ENCODE measurements at regions not wholly inside any gene's neighbourhood (a gene's known extent, or its start where the extent isn't known, plus 50 kb on each side); places are given as distances from the start of the nearest gene placed in this dataset.
A peak's percentile ranks its signal among the peaks of the same experiment; 100 is the strongest.
"Not testable (repeated sequence)": the region's sequence is repeated elsewhere in the genome, so short reads cannot be mapped to it uniquely, and the experiment has no call there.

DNA sequence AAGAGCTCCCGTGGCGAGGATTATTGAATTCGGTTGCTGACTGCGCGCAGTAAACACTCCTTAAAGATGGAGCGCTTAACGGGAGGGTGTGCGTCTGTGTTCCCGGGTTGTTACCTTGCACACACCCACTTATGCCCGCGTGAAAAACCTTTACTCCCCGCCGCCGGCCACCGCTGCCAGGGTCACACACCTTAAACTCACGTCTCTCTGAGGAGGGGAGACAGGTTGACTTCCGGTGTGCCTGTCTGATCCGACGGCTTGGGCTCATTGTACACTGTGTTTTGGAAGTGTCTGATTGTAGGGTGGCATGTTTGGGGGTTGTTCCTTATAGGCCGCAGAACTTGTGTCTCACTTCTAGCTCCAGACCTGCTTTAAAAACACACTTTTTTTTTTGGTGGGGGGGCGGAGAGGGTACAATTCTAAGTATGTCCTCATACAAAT, 66.8 kb downstream of the KPNA2 start:
- no peaks in the 10 kb centered on the region for H3K36me3 ChIP-seq
- H3K4me1 ChIP-seq, result peaks cover 29% of the 10 kb centered on the region
- DNase-seq (ENCODE audit: low spot score in 2 of 2), result no peak
- no peaks in the 10 kb centered on the region for H3K9me3 ChIP-seq
- no peak for TF ChIP-seq POLR2A (IDR thresholded peaks at IDR 0.05)
- TF ChIP-seq CTCF (IDR thresholded peaks at IDR 0.05), result no peak
- TF ChIP-seq POLR2AphosphoS5 (IDR thresholded peaks at IDR 0.05), result no peak
- TF ChIP-seq EP300 (IDR thresholded peaks at IDR 0.05), result no peak
- H3K4me3 ChIP-seq, result peak overlapping the region; percentile 88
- peak overlapping the region; percentile 89 for H3K27ac ChIP-seq
- 2% methylated on average over 21 of the region's 21 CpGs for WGBS
- no peaks in the 10 kb centered on the region for H3K27me3 ChIP-seq

DNA sequence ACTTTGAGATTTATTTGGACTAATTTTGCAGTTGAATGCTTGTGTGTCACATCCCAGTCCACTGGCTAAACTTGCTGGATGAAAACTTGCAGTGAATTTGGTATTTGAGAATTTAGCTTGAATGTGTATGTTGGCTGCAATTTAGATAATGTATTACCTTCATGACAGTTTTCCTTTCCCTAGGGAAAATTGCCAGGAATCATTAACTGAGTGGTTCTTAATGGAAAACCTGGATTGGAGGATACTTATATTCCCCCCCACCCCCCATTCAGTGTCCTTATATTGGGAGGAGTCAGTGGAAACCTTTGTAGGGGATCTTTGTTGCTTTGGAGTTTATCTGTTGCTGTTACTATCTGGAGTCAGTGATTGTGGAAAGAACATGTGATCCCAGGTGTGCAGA, 67.6 kb downstream of the KPNA2 start:
- H3K27me3 ChIP-seq, result no peaks in the 10 kb centered on the region
- H3K4me1 ChIP-seq, result peaks cover 31% of the 10 kb centered on the region
- no peak for TF ChIP-seq CTCF (IDR thresholded peaks at IDR 0.05)
- no peak for TF ChIP-seq POLR2A (IDR thresholded peaks at IDR 0.05)
- TF ChIP-seq POLR2AphosphoS5 (IDR thresholded peaks at IDR 0.05), result no peak
- TF ChIP-seq EP300 (IDR thresholded peaks at IDR 0.05), result no peak
- DNase-seq (ENCODE audit: low spot score in 2 of 2), result no peak
- no peaks in the 10 kb centered on the region for H3K36me3 ChIP-seq
- H3K27ac ChIP-seq, result peak overlapping the region; percentile 89
- H3K9me3 ChIP-seq, result no peaks in the 10 kb centered on the region
- H3K4me3 ChIP-seq, result peak overlapping the region; percentile 88

GRCh38 chr17:68106085-68106484, 70.5 kb downstream of the KPNA2 start:
- TF ChIP-seq CTCF (IDR thresholded peaks at IDR 0.05), result no peak
- TF ChIP-seq EP300 (IDR thresholded peaks at IDR 0.05), result no peak
- no peak for TF ChIP-seq POLR2A (IDR thresholded peaks at IDR 0.05)
- TF ChIP-seq POLR2AphosphoS5 (IDR thresholded peaks at IDR 0.05), result no peak
- Histone ChIP-seq H3K9me3 (no peaks in the 10 kb centered on the region), H3K4me1 (peaks cover 26% of the 10 kb centered on the region), H3K27ac (no peak overlapping the region), H3K36me3 (peaks cover under 1% of the 10 kb centered on the region), H3K4me3 (no peak overlapping the region), H3K27me3 (no peaks in the 10 kb centered on the region)
- DNase-seq (ENCODE audit: low spot score in 2 of 2), result no peak
- WGBS, result 94% methylated on average over 2 of the region's 2 CpGs

DNA sequence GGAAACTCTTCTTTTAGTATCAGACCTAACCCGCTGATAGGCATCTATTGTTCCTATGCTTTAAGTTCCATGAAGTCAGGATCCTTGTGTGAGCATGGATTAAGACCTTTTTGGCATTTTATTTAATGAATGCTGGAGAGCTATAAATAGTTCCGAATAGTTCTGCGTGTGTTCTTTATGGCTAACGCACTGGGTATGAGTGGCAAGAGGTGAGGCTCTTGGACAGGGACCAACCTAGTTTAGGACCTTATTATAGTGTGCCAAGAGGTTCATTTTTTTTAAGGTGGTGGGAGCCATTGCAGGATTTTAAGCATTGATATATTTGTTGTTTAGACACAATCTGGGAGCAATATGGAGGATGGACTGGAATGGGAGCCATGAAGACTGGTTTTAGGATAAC, 71.8 kb downstream of the KPNA2 start:
- peaks cover 22% of the 10 kb centered on the region for H3K4me1 ChIP-seq
- no peak overlapping the region for H3K27ac ChIP-seq
- H3K9me3 ChIP-seq, result no peaks in the 10 kb centered on the region
- WGBS, result 48% methylated on average over 4 of the region's 4 CpGs
- TF ChIP-seq CTCF (IDR thresholded peaks at IDR 0.05) (no peak), POLR2A (IDR thresholded peaks at IDR 0.05) (no peak), POLR2AphosphoS5 (IDR thresholded peaks at IDR 0.05) (no peak), EP300 (IDR thresholded peaks at IDR 0.05) (no peak)
- H3K4me3 ChIP-seq, result no peak overlapping the region
- peaks cover 2% of the 10 kb centered on the region for H3K36me3 ChIP-seq
- DNase-seq (ENCODE audit: low spot score in 2 of 2), result no peak
- no peaks in the 10 kb centered on the region for H3K27me3 ChIP-seq

DNA sequence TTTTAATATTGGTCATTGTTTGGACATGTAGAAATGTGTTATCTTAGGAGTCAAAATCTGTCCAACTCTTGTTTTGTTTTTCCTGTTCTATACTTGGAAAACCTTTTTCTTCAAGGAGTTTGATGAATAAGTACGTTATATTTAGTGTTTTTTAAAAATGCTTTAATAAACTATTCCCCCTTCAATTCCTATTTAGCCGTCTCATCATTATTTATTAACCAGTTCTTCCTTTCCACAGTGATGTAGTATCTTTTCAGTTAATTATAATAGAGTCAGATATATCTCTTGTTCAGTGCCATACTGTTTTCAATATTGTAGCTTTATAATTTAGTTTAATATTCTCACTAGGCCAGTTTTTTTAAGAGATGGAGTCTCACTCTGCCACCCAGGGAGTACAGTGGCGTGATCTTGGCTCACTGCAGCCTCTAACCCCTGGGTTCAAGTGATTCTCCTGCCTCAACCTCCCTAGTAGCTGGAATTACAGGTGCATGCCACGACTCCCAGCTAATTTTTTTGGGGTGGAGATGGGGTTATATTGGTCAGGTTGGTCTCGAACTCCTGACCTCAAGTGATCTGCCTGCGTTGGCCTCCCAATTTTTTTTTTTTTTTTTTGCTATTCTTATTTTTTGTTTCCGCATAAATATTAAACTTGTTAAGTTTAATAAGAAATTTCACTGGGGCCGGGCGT, 72.9 kb downstream of the KPNA2 start:
- no peak for TF ChIP-seq EP300 (IDR thresholded peaks at IDR 0.05)
- peaks cover 2% of the 10 kb centered on the region for H3K36me3 ChIP-seq
- WGBS, result 87% methylated on average over 9 of the region's 9 CpGs
- H3K9me3 ChIP-seq, result no peaks in the 10 kb centered on the region
- H3K27me3 ChIP-seq, result no peaks in the 10 kb centered on the region
- H3K4me3 ChIP-seq, result no peak overlapping the region
- no peak overlapping the region for H3K27ac ChIP-seq
- DNase-seq (ENCODE audit: low spot score in 2 of 2), result no peak
- H3K4me1 ChIP-seq, result peaks cover 11% of the 10 kb centered on the region

DNA sequence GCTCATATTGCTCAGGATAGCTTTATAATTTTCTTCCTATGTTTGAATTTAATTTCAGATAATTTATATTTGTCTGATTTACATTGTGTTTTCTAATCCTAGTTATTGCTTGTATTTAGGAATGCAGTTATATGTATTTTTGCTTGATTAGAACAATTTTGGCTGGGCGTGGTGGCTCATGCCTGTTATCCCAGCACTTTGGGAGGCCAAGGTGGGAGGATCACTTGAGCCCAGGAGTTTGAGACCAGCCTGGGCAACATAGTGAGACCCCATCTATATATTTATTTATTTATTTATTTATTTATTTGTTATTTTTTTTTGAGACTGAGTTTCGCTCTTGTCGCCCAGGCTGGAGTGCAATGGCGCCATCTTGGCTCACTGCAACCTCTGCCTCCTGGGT, 73.9 kb downstream of the KPNA2 start:
- not testable (repeated sequence) for H3K27ac ChIP-seq; H3K36me3 ChIP-seq; H3K27me3 ChIP-seq; H3K4me3 ChIP-seq; H3K4me1 ChIP-seq; DNase-seq (ENCODE audit: low spot score in 2 of 2); H3K9me3 ChIP-seq
- 100% methylated on average over 4 of the region's 4 CpGs for WGBS

DNA sequence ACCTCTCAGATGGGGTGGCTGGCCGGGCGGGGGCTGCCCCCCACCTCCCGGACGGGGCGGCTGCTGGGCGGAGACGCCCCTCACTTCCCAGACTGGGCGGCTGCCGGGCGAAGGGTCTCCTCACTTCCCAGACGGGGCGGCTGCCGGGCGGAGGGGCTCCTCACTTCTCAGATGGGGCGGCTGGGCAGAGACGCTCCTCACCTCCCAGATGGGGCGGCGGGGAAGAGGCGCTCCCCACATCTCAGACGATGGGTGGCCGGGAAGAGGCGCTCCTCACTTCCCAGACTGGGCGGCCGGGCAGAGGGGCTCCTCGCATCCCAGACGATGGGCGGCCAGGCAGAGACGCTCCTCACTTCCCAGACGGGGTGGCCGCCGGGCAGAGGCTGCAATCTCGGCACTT, 80.7 kb downstream of the KPNA2 start:
- H3K9me3 ChIP-seq; DNase-seq (ENCODE audit: low spot score in 2 of 2); H3K27ac ChIP-seq; H3K4me3 ChIP-seq; H3K27me3 ChIP-seq; H3K4me1 ChIP-seq: not testable (repeated sequence)
- WGBS, result 100% methylated on average over 2 of the region's 32 CpGs
- H3K36me3 ChIP-seq, result peaks cover 36% of the 10 kb centered on the region
